Loucy (cell line): ENCODE measurements at regions not wholly inside any gene's neighbourhood (a gene's known extent, or its start where the extent isn't known, plus 50 kb on each side); places are given as distances from the start of the nearest gene placed in this dataset.

Experiments used
- CTCF ChIP-seq: fragments of 200-600 bp; sonication (generic); conservative IDR thresholded peaks from 2 replicates; pipeline ENCODE4 v1.5.1; 2014; ENCODE audit warnings: mild to moderate bottlenecking, antibody characterized with exemption, low read length
- EZH2phosphoT487 ChIP-seq: fragments of 200-600 bp; IDR thresholded peaks from 2 replicates; pipeline ENCODE4 v1.6.1; 2018; ENCODE audit warnings: antibody characterized with exemption, mild to moderate bottlenecking, moderate library complexity, borderline replicate concordance

DNA sequence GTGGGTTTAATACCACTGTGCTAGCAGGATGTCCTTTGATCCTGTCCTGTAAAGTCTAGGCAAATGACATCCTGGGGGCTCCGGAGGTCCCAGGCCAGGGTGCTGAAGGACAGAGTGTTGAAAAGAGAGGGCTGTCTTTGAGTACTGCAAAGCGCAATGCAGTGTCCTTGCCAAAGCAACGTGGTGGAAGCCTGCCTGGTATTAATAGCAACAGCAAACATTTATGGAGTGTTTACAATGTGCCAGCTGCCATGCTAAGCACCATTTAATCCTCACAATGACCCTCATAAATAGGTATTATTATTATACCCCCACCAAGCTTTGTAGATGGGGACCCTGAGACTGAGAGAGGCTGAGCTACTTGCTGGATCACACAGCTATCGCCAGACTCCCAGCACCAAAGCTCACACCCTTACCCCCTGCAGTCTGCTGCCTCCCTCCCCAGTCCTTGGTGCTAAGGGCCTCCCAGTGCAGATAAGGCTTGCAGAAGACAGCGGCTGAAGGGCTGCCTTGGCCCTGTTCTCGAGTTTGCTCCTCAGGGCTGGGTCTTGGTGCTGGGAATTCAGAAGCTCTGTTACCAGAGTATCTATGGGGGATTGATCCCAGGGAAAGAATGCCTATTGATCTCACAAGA is 427.7 kb downstream of the FUT8 start:
- TF ChIP-seq CTCF (no peak), EZH2phosphoT487 (no peak)
